ENCODE measurements at regions not wholly inside any gene's neighbourhood (a gene's known extent, or its start where the extent isn't known, plus 50 kb on each side); places are given as distances from the start of the nearest gene placed in this dataset.

GRCh38 chr11:134752964-134753770, 341.1 kb upstream of the B3GAT1 start:
- DNase-seq (ENCODE audit: low spot score): peak; percentile 53

- DNase-seq (ENCODE audit: low spot score): peak; percentile 80
Measured at GRCh38 chr11:134752526-134752925, 340.5 kb upstream of the B3GAT1 start.

- DNase-seq (ENCODE audit: low spot score): no peak
Measured at GRCh38 chr11:134751766-134752165, 339.7 kb upstream of the B3GAT1 start.

- DNase-seq (ENCODE audit: low spot score): peak; percentile 62
Measured at GRCh38 chr11:134751031-134751585, 339.1 kb upstream of the B3GAT1 start.

GRCh38 chr11:134750619-134751018, 338.6 kb upstream of the B3GAT1 start:
- no peak for DNase-seq (ENCODE audit: low spot score)

DNA sequence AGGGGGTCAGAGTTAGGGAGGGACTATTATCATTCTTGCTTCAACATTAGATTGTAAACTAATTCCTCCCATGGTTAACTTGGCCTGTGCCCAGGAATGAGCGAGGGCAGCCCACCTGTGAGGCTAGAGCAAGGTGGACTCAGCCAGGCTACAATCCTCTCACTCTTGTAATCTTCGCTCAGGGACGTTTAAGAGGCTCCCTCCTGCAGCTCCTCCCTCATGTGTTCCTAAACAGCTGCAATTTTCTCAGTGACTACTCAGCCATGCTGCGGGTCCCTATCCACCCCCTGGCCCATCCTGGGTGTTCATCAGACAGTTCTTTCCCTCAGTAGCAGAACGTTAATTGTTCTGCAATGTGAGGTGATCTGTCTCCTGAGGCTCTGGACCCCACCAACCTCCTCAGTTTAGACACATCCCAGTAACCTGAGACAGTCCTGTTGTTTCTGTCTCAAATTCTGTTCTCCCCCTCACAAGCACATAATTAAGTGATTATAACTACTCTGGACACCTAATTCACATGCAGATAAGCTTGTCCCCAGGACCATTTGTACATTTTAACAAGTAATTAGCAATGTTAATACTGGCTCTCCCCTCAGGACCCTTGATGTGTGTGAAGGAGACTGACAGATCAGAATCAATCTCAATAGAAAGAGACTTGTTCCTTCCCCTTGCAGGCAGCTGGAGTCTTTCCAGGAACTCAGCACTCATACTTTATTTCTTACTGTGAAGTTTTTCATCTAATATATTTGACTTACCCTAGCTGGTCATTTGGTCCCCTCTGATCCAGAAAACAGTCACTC, 337.2 kb upstream of the B3GAT1 start:
- peak; percentile 57 for DNase-seq (ENCODE audit: low spot score)

- no peak for DNase-seq (ENCODE audit: low spot score)
Measured at GRCh38 chr11:134746609-134747008, 334.6 kb upstream of the B3GAT1 start.

DNA sequence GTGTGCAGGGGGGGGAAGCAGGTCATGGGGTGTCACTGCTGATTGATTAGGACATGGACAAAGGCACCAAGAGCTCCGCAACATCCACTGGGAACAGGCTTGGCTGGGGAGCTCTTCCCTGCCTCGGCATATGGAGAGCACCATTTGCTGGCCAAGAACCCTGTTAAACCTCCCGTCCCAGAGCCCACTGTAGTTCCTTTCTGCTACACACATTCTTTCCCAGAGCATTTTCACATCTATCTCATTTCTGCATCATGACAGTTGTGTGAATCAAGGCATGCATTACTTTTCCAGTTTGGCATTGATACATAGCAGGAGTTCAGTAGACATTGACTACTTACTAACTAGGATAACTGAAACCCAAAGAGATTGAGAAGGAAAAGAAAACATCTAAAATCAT, 333.4 kb upstream of the B3GAT1 start:
- DNase-seq (ENCODE audit: low spot score): peak; percentile 18

GRCh38 chr11:134743820-134744195, 331.8 kb upstream of the B3GAT1 start:
- DNase-seq (ENCODE audit: low spot score): peak; percentile 41

- peak; percentile 26 for DNase-seq (ENCODE audit: low spot score)
Measured at GRCh38 chr11:134742956-134743819, 331.1 kb upstream of the B3GAT1 start.

GRCh38 chr11:134742224-134742612, 330.2 kb upstream of the B3GAT1 start:
- no peak for DNase-seq (ENCODE audit: low spot score)

- DNase-seq (ENCODE audit: low spot score): peak; percentile 16
Measured at GRCh38 chr11:134741453-134742223, 329.6 kb upstream of the B3GAT1 start.

DNA sequence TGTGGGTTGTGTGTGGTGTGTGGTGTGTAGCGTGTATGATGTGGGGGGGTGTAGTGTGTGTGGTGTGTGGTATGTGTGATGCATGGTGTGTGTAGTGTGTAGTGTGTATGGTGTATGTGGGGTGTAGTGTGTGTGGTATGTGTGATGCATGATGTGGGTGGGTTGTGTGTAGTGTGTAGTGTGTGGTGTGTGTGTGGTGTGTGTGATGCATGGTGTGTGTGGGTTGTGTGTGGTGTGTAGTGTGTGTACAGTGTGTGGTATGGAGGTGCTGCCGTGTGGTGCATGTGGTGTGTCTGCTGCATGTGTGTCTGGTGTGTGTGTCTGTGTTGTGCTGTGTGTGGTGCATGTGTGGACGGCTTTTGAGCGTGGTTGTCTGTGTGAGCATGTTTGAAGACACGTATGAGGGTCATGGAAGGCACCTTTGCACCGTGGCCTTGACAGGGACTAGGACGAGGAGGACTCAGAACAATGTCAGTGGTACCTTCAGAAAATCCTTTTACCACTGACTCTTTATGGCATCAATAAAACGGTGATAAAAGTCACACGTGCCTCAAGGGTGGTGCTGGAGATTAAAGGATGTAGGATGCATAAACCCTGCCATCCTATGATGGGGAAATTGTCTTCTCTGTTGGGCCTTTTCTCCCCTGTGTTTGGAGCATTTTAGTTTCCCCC, 328.7 kb upstream of the B3GAT1 start:
- peak; percentile 12 for DNase-seq (ENCODE audit: low spot score)

- peak; percentile 72 for DNase-seq (ENCODE audit: low spot score)
Measured at GRCh38 chr11:134739136-134739535, 327.1 kb upstream of the B3GAT1 start.

GRCh38 chr11:134738581-134738980, 326.5 kb upstream of the B3GAT1 start:
- peak; percentile 72 for DNase-seq (ENCODE audit: low spot score)

DNA sequence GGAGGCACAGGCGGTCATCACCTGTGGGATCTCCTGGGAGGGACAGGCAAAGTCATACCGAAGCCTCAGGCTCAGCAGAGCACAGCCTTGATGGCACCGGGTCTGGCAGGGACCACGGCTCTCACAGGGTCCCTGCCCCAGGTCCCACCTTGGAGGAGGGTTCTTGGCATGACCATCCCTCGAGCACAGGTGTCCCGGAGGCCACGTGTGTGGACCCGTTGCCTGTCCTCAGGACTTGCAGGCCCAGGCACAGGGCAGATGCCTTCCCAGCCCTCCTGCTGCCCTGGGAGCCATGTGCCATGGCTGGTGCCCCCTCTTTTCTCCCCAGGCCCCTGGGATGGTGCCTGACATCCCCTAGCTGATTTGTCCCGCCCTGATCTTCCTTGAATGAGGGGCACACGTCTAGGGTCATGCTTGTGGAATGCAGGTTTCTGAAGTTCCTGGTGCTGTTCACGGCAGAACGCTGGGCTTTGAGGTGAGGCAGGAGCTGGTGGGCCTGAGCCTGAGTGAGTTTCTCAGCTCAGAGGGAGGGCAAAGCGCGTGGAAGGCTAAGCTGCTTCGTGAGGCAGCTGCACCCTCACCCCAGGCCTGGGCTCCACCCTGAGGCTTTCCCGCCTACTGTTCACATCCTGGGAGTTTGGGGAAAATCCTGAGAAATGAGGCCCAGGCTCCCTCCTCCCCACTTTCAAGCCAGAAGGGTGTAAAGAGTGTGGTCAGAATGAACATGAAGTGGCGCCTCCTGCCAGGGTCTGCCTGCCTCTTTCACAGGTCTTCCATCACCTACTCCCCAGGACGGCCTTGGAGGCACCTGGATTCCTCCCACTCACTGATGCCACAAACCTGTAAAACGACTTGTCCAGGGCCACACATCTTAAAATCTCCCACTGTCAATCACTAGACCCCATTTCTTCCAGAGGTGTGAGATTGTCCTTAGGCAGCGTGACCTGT, 325.8 kb upstream of the B3GAT1 start:
- DNase-seq (ENCODE audit: low spot score): peak; percentile 71

DNA sequence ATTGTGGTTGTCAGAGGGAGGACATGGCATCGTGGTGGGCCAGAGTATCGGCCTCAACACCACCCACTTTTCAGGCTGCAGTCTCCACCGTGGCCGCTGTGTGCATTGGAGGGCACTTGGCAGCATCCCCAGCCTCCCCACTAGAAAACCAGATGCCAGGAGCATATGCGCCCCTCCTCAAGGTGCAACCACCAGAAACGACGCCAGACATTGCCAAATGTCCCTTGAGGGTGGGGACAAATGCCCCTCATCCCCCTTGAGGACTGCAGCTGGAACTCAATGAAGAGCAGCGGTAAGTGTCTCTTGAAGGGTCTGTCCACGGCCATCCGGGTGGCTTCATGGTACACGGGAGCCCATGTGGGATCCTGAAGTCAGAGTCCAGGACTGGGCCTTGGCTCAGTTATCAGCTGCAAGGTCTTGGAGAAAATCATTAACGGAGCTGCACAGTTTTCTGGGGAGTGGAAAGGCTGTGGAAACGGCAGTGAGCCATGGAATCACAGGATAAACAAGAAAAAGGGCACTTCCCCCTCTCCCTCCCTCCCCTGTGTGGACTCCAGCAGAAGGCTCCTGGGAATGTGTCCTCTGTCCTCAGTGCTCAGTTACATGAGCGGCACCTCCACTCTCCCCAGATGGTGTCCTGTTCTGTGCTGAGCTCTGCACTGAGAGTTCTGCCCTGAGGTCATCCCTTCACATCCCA, 324.4 kb upstream of the B3GAT1 start:
- DNase-seq (ENCODE audit: low spot score): peak; percentile 20

- DNase-seq (ENCODE audit: low spot score): no peak
Measured at GRCh38 chr11:134734894-134735293, 322.9 kb upstream of the B3GAT1 start.
